Right lobe of liver (tissue), 4 donors: ENCODE measurements at regions not wholly inside any gene's neighbourhood (a gene's known extent, or its start where the extent isn't known, plus 50 kb on each side); places are given as distances from the start of the nearest gene placed in this dataset.

Experiments
- CTCF ChIP-seq, 4 donors: fragments of 200-600 bp in 3 of 4; fragments of 450-650 bp in 1 of 4; IDR thresholded peaks; one replicate each; pipeline versions ENCODE4 v1.5.1 to v1.8.0; 2016 to 2022; ENCODE audit warnings: antibody characterized with exemption in 4 of 4, mild to moderate bottlenecking in 2 of 4
- POLR2A ChIP-seq: fragments of 450-650 bp; IDR thresholded peaks from one replicate; pipeline ENCODE4 v1.6.1; 2017; ENCODE audit warnings: antibody characterized with exemption, mild to moderate bottlenecking
- donor health status: DM: no; HTN: no; CAD: no.
- donor health status: DM: no; HTN: no; CAD: no.
- donor health status: DM: no; HTN: yes; CAD: no.

DNA sequence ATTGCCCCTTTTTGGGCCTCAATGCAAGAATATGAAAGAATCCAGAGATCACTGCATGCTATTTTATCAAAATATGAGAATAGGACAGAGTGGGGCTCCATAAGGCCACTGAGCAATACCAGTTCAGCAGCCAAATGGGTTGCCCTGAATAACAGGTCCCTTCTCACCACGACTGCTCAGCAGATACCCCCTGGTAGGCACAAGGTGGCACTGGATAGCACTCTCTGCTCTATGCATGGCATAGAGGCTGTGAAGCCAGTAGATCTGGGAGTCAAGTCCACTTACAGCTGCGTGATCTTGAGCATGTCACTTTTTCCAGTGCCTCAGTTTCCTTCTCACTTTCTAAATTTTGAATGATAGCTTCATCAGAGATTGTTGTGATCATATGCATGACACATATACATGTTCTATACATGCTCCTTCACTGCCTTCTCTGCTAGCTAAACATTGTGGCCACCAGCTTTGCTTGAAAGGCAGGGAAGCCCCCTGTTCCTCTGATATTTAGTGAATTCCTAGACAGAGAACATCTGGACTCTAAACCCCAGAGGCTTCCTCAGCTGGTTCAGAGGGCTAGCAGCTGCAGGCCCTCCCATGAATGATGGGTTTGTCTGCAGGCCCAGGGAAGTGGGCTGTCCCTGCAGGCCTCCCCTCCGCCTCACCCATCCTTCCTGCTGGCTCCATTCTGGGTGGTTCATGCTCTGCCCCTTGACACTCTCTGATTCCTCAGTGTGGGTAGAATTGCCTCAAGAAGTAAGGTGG is 84.9 kb upstream of the ASIC2 start:
- TF ChIP-seq CTCF (IDR thresholded peaks at IDR 0.05) (peak in 1 of 4 donors; percentile 35), POLR2A (no peak)
